ENCODE measurements at regions not wholly inside any gene's neighbourhood (a gene's known extent, or its start where the extent isn't known, plus 50 kb on each side); places are given as distances from the start of the nearest gene placed in this dataset.

DNA sequence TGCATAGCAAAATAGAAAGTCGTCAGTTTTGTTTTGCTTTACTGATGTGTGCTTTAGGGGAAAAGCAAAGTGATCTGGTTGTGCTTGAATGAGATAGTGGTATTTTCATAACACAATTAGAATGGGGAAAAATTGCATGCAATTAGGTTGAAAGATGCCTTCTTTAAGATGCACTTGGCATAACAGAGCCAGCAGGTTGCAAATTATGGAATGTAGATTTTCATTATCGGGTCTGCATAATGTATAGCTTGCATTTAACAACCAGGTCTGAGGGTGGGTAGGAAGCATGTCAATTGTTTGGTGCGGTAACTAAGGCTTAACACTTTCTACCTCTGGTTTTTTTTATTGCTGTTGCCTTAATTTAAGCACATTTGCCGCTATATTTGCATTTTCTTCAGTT, 370.7 kb upstream of the MCTP2 start:
- no peak overlapping the region for H3K4me3 ChIP-seq (ENCODE audit: low read length)
- DNase-seq, result no peak
- no peak overlapping the region for H3K27ac ChIP-seq (ENCODE audit: low read length)
- no peaks in the 10 kb centered on the region for H3K27me3 ChIP-seq (ENCODE audit: control insufficient read depth, insufficient read depth, low read length)
- WGBS (ENCODE audit: insufficient coverage, low lambda C conversion rate), result 96% methylated on average over 4 of the region's 4 CpGs
- no peaks in the 10 kb centered on the region for H3K4me1 ChIP-seq (ENCODE audit: control insufficient read depth, insufficient read depth, low read length)
- H3K9me3 ChIP-seq (ENCODE audit: control insufficient read depth, low read depth, low read length), result no peaks in the 10 kb centered on the region
- H3K36me3 ChIP-seq (ENCODE audit: control insufficient read depth, insufficient read depth, low read length), result no peaks in the 10 kb centered on the region

DNA sequence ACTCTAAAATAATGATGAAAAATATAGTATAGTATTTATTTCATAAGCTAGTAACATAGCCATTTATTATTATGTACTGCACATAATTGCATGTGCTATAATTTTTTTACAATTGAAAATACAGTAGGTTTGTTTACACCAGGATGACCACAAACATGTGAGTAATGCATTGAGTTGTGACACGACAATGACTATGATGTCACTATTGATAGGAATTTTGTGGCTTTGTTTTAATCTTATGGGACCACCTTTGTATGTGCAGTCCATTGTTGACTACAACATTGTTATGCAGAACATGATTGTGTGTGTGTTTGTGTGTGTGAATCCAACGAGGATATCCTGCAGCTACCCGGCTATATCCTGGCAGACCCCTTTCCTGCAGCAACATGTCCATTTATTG, 372.2 kb upstream of the MCTP2 start:
- Histone ChIP-seq H3K27me3 (ENCODE audit: control insufficient read depth, insufficient read depth, low read length) (no peaks in the 10 kb centered on the region), H3K4me1 (ENCODE audit: control insufficient read depth, insufficient read depth, low read length) (no peaks in the 10 kb centered on the region), H3K9me3 (ENCODE audit: control insufficient read depth, low read depth, low read length) (no peaks in the 10 kb centered on the region), H3K27ac (ENCODE audit: low read length) (no peak overlapping the region), H3K36me3 (ENCODE audit: control insufficient read depth, insufficient read depth, low read length) (no peaks in the 10 kb centered on the region), H3K4me3 (ENCODE audit: low read length) (no peak overlapping the region)
- WGBS (ENCODE audit: insufficient coverage, low lambda C conversion rate), result no CpG with 5 or more reads among the region's 3 CpGs
- no peak for DNase-seq

DNA sequence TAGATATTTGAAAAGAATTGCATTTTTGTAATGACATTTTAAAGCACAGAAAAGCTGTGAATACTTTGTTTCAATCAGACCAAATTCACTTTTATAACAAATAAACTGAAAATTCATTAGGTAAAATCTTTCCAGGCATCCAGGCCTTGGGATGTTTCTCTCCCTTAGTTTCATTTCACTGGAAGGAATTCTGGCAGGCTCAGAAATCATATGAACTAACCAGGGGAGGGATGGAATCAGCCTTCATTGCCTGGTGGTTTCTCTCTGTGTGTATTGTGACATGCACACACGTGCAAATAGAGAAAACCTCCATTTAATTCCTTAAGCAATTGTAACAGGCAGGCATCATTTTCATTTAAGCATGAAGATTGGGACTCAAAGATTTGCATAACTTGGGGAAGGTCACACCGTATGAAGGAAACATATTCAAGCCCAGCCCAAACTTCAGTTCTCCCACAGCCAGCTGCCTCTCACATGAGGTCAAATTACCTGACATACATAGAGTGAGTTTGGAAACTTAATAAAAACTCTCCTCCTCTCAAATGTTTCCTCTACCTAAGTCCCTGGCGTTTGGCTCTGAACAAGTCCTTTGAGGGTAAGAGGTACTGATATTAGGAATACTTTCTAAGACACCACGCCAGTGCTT, 376.1 kb upstream of the MCTP2 start:
- Histone ChIP-seq H3K27ac (ENCODE audit: low read length) (no peak overlapping the region), H3K27me3 (ENCODE audit: control insufficient read depth, insufficient read depth, low read length) (no peaks in the 10 kb centered on the region), H3K36me3 (ENCODE audit: control insufficient read depth, insufficient read depth, low read length) (no peaks in the 10 kb centered on the region), H3K4me1 (ENCODE audit: control insufficient read depth, insufficient read depth, low read length) (no peaks in the 10 kb centered on the region), H3K9me3 (ENCODE audit: control insufficient read depth, low read depth, low read length) (no peaks in the 10 kb centered on the region), H3K4me3 (ENCODE audit: low read length) (no peak overlapping the region)
- no peak for DNase-seq
- WGBS (ENCODE audit: insufficient coverage, low lambda C conversion rate), result no CpG with 5 or more reads among the region's 4 CpGs

DNA sequence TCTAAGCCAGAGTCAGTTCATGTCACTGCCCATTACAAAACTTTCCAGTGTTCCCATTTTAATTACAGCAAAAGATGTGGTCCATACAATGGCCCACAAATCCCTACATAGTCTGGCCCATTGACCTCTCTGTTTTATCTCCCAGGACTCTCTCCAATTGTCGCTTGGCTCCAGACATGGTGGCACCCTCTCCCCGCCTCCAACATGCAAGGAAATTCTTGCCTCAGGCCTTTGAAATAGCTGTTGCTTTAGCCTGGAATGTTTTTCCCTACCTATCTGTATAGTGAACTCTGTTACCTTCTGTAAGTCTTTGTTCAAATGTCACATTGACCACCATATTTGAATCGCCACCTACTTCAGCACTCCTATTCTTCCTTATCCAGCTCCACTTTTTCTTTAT, 377.3 kb upstream of the MCTP2 start:
- Histone ChIP-seq H3K27me3 (ENCODE audit: control insufficient read depth, insufficient read depth, low read length) (no peaks in the 10 kb centered on the region), H3K27ac (ENCODE audit: low read length) (no peak overlapping the region), H3K4me1 (ENCODE audit: control insufficient read depth, insufficient read depth, low read length) (no peaks in the 10 kb centered on the region), H3K4me3 (ENCODE audit: low read length) (no peak overlapping the region), H3K9me3 (ENCODE audit: control insufficient read depth, low read depth, low read length) (no peaks in the 10 kb centered on the region), H3K36me3 (ENCODE audit: control insufficient read depth, insufficient read depth, low read length) (no peaks in the 10 kb centered on the region)
- 100% methylated on average over 1 of the region's 3 CpGs for WGBS (ENCODE audit: insufficient coverage, low lambda C conversion rate)
- no peak for DNase-seq

DNA sequence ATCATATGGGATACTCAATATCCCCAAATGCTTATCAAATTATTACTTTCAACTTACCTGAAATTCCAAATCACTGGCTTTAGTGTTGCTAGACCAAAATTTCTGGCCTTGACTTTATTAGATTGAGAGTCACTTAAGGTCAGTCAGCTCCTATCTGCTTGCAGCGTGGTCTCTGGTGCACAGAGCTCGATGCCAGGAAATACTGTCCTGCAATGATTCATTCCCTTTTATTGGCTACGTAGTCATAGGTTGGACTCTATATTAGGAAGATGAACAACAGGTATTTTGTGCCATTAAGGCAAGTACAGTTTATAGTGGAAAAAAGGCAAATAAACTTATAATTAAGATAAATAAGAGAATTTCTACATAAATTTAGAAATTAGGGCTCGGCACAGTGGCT, 378.6 kb upstream of the MCTP2 start:
- Histone ChIP-seq H3K36me3 (ENCODE audit: control insufficient read depth, insufficient read depth, low read length) (no peaks in the 10 kb centered on the region), H3K9me3 (ENCODE audit: control insufficient read depth, low read depth, low read length) (no peaks in the 10 kb centered on the region), H3K4me1 (ENCODE audit: control insufficient read depth, insufficient read depth, low read length) (no peaks in the 10 kb centered on the region), H3K27ac (ENCODE audit: low read length) (no peak overlapping the region), H3K27me3 (ENCODE audit: control insufficient read depth, insufficient read depth, low read length) (no peaks in the 10 kb centered on the region), H3K4me3 (ENCODE audit: low read length) (no peak overlapping the region)
- 90% methylated on average over 2 of the region's 4 CpGs for WGBS (ENCODE audit: insufficient coverage, low lambda C conversion rate)
- DNase-seq, result no peak

DNA sequence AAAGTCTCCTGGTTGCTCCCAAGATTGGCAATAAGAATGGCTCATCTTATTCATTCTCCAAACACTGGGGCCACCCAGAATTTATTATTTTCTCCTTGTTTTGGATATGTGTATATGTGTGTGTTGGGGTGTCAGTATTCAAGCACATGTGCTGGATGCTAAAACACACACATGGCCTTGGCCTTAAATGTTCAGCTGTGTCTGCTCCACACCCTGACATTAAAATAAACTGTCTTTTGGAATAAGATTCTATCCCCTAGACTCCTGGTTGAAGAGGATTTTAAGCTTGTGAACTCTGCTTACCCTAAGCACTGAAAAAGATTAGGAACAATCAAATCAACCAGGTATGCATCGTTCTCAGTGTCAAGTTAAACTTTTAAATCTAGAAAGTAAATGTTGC, 382.9 kb upstream of the MCTP2 start:
- no CpG with 5 or more reads among the region's 1 CpG for WGBS (ENCODE audit: insufficient coverage, low lambda C conversion rate)
- no peaks in the 10 kb centered on the region for H3K36me3 ChIP-seq (ENCODE audit: control insufficient read depth, insufficient read depth, low read length)
- H3K27ac ChIP-seq (ENCODE audit: low read length), result no peak overlapping the region
- H3K9me3 ChIP-seq (ENCODE audit: control insufficient read depth, low read depth, low read length), result no peaks in the 10 kb centered on the region
- H3K27me3 ChIP-seq (ENCODE audit: control insufficient read depth, insufficient read depth, low read length), result no peaks in the 10 kb centered on the region
- DNase-seq, result no peak
- no peaks in the 10 kb centered on the region for H3K4me1 ChIP-seq (ENCODE audit: control insufficient read depth, insufficient read depth, low read length)
- H3K4me3 ChIP-seq (ENCODE audit: low read length), result no peak overlapping the region

DNA sequence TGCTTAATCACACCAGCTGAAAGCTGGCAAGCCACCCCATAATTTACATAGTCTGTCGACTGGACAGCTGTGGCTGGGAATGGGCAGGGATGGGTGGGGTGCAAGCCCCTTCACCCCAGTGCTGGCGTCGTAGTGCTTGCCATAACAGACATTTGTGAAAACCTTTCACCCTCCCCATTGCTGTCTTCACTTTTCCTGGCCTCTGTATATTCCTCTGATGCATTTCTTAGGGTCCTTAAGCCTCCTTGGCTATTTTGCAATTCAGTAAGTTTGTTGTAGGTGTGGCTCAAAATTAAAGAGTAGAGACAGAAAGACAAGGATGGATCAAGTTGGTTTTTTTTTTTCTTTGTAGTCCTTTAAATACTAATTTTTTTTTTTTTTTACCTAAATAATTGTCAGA, 383.3 kb upstream of the MCTP2 start:
- H3K27me3 ChIP-seq (ENCODE audit: control insufficient read depth, insufficient read depth, low read length), result no peaks in the 10 kb centered on the region
- H3K4me1 ChIP-seq (ENCODE audit: control insufficient read depth, insufficient read depth, low read length), result no peaks in the 10 kb centered on the region
- H3K27ac ChIP-seq (ENCODE audit: low read length), result no peak overlapping the region
- DNase-seq, result no peak
- no peak overlapping the region for H3K4me3 ChIP-seq (ENCODE audit: low read length)
- no peaks in the 10 kb centered on the region for H3K36me3 ChIP-seq (ENCODE audit: control insufficient read depth, insufficient read depth, low read length)
- H3K9me3 ChIP-seq (ENCODE audit: control insufficient read depth, low read depth, low read length), result no peaks in the 10 kb centered on the region
- WGBS (ENCODE audit: insufficient coverage, low lambda C conversion rate), result no CpG with 5 or more reads among the region's 3 CpGs

DNA sequence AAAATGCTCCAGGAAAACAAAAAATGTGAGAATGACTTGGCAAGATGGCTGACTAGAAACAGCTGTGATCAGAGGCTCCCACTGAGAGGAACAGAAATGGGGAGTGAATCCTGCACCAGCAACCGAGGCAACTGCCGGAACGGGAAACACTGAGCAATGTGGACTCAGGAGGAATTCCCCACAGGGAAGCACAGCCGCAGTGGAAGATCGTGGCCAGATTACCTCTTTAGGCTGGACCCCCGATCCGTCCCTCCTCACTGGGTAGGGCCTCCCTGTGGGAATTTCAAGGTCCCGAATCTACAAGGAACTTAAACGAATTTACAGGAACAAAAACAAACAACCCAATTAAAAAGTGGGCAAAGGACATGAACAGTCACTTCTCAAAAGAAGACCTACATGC, 385.2 kb upstream of the MCTP2 start:
- Histone ChIP-seq H3K27me3 (ENCODE audit: control insufficient read depth, insufficient read depth, low read length) (no peaks in the 10 kb centered on the region), H3K4me1 (ENCODE audit: control insufficient read depth, insufficient read depth, low read length) (no peaks in the 10 kb centered on the region), H3K36me3 (ENCODE audit: control insufficient read depth, insufficient read depth, low read length) (no peaks in the 10 kb centered on the region), H3K4me3 (ENCODE audit: low read length) (no peak overlapping the region), H3K27ac (ENCODE audit: low read length) (no peak overlapping the region), H3K9me3 (ENCODE audit: control insufficient read depth, low read depth, low read length) (no peaks in the 10 kb centered on the region)
- WGBS (ENCODE audit: insufficient coverage, low lambda C conversion rate), result 78% methylated on average over 2 of the region's 9 CpGs
- no peak for DNase-seq

DNA sequence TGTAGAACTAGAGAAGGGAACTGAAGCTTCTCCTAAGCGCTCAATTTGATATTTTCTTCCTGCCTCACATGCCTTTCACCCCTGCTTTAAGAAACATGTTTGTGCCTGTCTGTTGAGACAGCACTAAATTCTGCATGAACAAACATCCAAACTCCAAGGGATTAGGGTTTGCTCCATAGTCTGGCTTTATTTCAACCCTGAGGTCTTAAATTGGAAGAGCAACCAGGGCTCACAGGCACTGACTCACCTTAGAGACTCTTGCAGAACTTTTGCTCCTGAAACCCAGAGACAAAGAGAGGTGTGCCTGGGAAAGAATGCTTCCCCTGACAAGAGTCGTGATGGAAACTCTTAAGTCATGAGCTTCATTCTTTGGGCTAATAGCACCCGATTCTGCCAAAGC, 393.9 kb upstream of the MCTP2 start:
- DNase-seq, result no peak
- Histone ChIP-seq H3K27me3 (ENCODE audit: control insufficient read depth, insufficient read depth, low read length) (no peaks in the 10 kb centered on the region), H3K9me3 (ENCODE audit: control insufficient read depth, low read depth, low read length) (no peaks in the 10 kb centered on the region), H3K4me3 (ENCODE audit: low read length) (no peak overlapping the region), H3K4me1 (ENCODE audit: control insufficient read depth, insufficient read depth, low read length) (no peaks in the 10 kb centered on the region), H3K36me3 (ENCODE audit: control insufficient read depth, insufficient read depth, low read length) (no peaks in the 10 kb centered on the region), H3K27ac (ENCODE audit: low read length) (no peak overlapping the region)
- no CpG with 5 or more reads among the region's 3 CpGs for WGBS (ENCODE audit: insufficient coverage, low lambda C conversion rate)

DNA sequence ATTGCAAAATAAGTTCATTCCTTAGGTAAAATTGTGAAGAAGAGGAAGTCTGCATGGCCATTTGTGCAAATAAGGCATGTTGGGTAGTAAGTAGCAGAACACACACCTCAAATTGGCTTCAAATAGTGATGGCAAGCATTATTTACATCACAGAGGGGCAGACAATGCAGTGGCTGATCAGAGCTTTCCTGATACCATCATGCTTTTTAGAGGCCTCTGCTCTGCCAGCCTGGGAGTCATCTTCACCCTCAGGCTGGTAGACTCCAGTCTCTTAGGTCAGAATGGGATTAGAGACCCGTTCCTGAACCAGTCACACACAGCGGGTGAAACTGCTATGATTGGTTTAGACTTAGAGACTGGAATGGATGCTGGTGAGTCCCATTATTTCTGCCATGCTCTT, 396.0 kb upstream of the MCTP2 start:
- no peak for DNase-seq
- no CpG with 5 or more reads among the region's 2 CpGs for WGBS (ENCODE audit: insufficient coverage, low lambda C conversion rate)

DNA sequence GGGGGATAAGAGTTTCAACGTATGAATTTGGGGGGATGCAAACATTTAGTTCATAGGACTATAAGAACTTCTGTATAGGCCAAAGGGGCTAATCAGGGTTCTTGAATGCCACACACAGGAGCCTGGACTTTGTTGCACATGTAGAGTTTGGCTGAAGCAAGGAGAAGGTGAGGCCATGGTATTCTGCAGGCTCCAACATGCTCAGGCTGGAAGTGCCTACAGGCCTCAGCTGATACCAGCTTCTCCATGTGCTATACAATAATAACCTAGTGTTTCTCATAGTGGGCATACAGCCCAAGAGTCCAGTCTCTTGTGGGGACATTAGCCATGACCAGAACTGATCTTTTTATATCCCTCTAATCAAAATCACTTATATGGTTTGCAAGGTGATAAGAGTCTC, 399.7 kb upstream of the MCTP2 start:
- Histone ChIP-seq H3K9me3 (ENCODE audit: control insufficient read depth, low read depth, low read length) (peaks cover 4% of the 10 kb centered on the region), H3K27ac (ENCODE audit: low read length) (no peak overlapping the region), H3K4me3 (ENCODE audit: low read length) (no peak overlapping the region), H3K4me1 (ENCODE audit: control insufficient read depth, insufficient read depth, low read length) (peaks cover 15% of the 10 kb centered on the region), H3K36me3 (ENCODE audit: control insufficient read depth, insufficient read depth, low read length) (no peaks in the 10 kb centered on the region), H3K27me3 (ENCODE audit: control insufficient read depth, insufficient read depth, low read length) (no peaks in the 10 kb centered on the region)
- no peak for DNase-seq
- no CpG with 5 or more reads among the region's 1 CpG for WGBS (ENCODE audit: insufficient coverage, low lambda C conversion rate)

More for the DNA sequence above, 396.0 kb upstream of the MCTP2 start:
- Histone ChIP-seq H3K36me3 (ENCODE audit: control insufficient read depth, insufficient read depth, low read length) (no peaks in the 10 kb centered on the region), H3K27ac (ENCODE audit: low read length) (no peak overlapping the region), H3K27me3 (ENCODE audit: control insufficient read depth, insufficient read depth, low read length) (no peaks in the 10 kb centered on the region), H3K4me1 (ENCODE audit: control insufficient read depth, insufficient read depth, low read length) (peaks cover 4% of the 10 kb centered on the region), H3K9me3 (ENCODE audit: control insufficient read depth, low read depth, low read length) (no peaks in the 10 kb centered on the region), H3K4me3 (ENCODE audit: low read length) (no peak overlapping the region)
